Natural killer cell (primary cell): ENCODE measurements at regions not wholly inside any gene's neighbourhood (a gene's known extent, or its start where the extent isn't known, plus 50 kb on each side); places are given as distances from the start of the nearest gene placed in this dataset.

Experiments used
- ATAC-seq, 3 donors: fragments of 150-1000 bp in 2 of 3; fragments of 200-7000 bp in 1 of 3; cut with Tn5 transposase; 1 replicate in 1 of 3; 2 replicates in 2 of 3; pipeline ENCODE4 v1.10.0; 2021; ENCODE audit warnings: mild to moderate bottlenecking in 2 of 3, moderate library complexity in 2 of 3
- DNase-seq, 2 donors: peaks; one replicate each; pipeline versions ENCODE4 v3.0.0 to v3.0.0-alpha.2; 2013 to 2021; ENCODE audit warnings: mixed read lengths in 1 of 2
- H3K27ac ChIP-seq: one replicate; pipeline ENCODE4 v1.5.1; 2013; ENCODE audit warnings: mild to moderate bottlenecking, low read length
- H3K27me3 ChIP-seq: one replicate; pipeline ENCODE4 v1.6.1; 2013; ENCODE audit warnings: low read length; ENCODE audit not compliant: control insufficient read depth, insufficient read depth
- H3K36me3 ChIP-seq: one replicate; pipeline ENCODE4 v1.6.1; 2013; ENCODE audit warnings: low read length; ENCODE audit not compliant: control insufficient read depth, insufficient read depth
- H3K4me1 ChIP-seq: one replicate; pipeline ENCODE4 v1.6.1; 2013; ENCODE audit warnings: low read length; ENCODE audit not compliant: control insufficient read depth, insufficient read depth
- H3K4me3 ChIP-seq: one replicate; pipeline ENCODE4 v1.5.1; 2013; ENCODE audit warnings: low read length
- H3K9me3 ChIP-seq: one replicate; pipeline ENCODE4 v1.6.1; 2013; ENCODE audit warnings: low read length; ENCODE audit not compliant: control insufficient read depth, insufficient read depth
- H3K27ac Mint-ChIP-seq, 2 donors: one replicate each; pipeline ENCODE4 v1.8.0; 2022; ENCODE audit warnings: mild to moderate bottlenecking in 2 of 2, mixed read lengths in 2 of 2, moderate library complexity in 1 of 2
- H3K27me3 Mint-ChIP-seq, 2 donors: one replicate each; pipeline ENCODE4 v1.8.0; 2022; ENCODE audit warnings: low read depth in 2 of 2, mixed read lengths in 2 of 2
- H3K36me3 Mint-ChIP-seq: one replicate; pipeline ENCODE4 v1.8.0; 2022; ENCODE audit warnings: mixed read lengths
- H3K4me1 Mint-ChIP-seq, 2 donors: one replicate each; pipeline ENCODE4 v1.8.0; 2022; ENCODE audit warnings: mixed read lengths in 2 of 2
- H3K4me3 Mint-ChIP-seq: one replicate; pipeline ENCODE4 v1.8.0; 2022; ENCODE audit warnings: mild to moderate bottlenecking, moderate library complexity, mixed read lengths
- H3K9me3 Mint-ChIP-seq, 2 donors: one replicate each; pipeline ENCODE4 v1.8.0; 2022; ENCODE audit warnings: mixed read lengths in 2 of 2
- WGBS: methylation state at CpG from one replicate; pipeline ENCODE4 v1.1.7; 2013; ENCODE audit warnings: missing lambda C conversion rate; ENCODE audit not compliant: insufficient coverage; 5-methylcytosine and 5-hydroxymethylcytosine counted together
- intact Hi-C: fragments of 100-400 bp; cut with micrococcal nuclease; formaldehyde crosslinking; loops from one replicate; pipeline ENCODE4 v1.14.2; 2022
- TF ChIP-seq, protein P1 (sequence below): fragments of 200-600 bp; IDR thresholded peaks from one replicate; pipeline ENCODE4 v1.8.0; 2022; ENCODE audit warnings: antibody characterized with exemption

DNA sequence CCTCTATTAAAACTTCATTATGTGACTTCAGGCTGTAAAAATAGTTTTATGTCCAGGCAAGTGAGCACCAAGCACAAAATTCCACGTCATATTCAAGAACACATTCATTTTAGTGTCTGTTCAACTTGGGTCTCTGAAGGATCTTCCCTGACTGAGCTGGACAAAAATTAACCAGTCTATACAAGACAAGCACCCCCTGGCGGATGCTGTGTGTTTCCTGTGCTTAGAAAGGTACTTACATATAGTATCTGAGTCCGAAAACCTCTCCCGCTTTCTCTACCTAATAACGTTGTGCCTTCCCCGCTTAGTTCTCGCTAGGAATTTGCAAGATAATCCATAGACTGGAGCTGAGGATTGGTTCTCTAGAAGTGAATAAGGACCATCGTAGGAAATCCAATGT, 2214.5 kb upstream of the TENM3 start:
- Mint-ChIP-seq H3K27ac (no peak overlapping the region), H3K4me1 (no peaks in the 10 kb centered on the region), H3K4me3 (no peak overlapping the region), H3K27me3 (no peaks in the 10 kb centered on the region), H3K9me3 (peaks cover 2% of the 10 kb centered on the region in 2 donors), H3K36me3 (no peaks in the 10 kb centered on the region)
- DNase-seq = no peak
- ATAC-seq = no peak
- Histone ChIP-seq H3K27ac (no peak overlapping the region), H3K27me3 (no peaks in the 10 kb centered on the region), H3K36me3 (no peaks in the 10 kb centered on the region), H3K4me1 (no peaks in the 10 kb centered on the region), H3K4me3 (no peak overlapping the region), H3K9me3 (no peaks in the 10 kb centered on the region)
- TF ChIP-seq, protein P1, sequence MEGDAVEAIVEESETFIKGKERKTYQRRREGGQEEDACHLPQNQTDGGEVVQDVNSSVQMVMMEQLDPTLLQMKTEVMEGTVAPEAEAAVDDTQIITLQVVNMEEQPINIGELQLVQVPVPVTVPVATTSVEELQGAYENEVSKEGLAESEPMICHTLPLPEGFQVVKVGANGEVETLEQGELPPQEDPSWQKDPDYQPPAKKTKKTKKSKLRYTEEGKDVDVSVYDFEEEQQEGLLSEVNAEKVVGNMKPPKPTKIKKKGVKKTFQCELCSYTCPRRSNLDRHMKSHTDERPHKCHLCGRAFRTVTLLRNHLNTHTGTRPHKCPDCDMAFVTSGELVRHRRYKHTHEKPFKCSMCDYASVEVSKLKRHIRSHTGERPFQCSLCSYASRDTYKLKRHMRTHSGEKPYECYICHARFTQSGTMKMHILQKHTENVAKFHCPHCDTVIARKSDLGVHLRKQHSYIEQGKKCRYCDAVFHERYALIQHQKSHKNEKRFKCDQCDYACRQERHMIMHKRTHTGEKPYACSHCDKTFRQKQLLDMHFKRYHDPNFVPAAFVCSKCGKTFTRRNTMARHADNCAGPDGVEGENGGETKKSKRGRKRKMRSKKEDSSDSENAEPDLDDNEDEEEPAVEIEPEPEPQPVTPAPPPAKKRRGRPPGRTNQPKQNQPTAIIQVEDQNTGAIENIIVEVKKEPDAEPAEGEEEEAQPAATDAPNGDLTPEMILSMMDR = no peak
- WGBS = 63% methylated on average over 7 of the region's 8 CpGs
- intact Hi-C loops = no loop called here

DNA sequence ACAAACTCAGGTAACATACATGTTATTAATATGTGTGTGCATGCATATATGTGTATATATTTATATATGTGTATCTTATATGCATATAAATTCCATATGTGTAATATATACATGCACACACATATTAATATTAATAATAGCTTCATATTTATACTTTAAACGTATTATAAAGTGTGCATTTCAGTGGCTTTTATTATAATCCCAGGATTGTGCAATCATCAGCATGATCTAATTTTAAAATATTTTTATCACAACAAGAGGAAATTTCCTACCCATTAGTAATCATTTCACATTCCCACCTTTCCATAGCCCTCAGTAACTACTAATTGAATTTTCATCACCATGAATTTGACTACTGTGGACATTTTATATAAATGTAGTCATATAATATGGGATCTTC, 2211.9 kb upstream of the TENM3 start:
- Histone ChIP-seq H3K36me3 (no peaks in the 10 kb centered on the region), H3K27ac (no peak overlapping the region), H3K9me3 (no peaks in the 10 kb centered on the region), H3K27me3 (no peaks in the 10 kb centered on the region), H3K4me3 (no peak overlapping the region), H3K4me1 (no peaks in the 10 kb centered on the region)
- Mint-ChIP-seq H3K36me3 (no peaks in the 10 kb centered on the region), H3K27ac (no peak overlapping the region), H3K4me3 (no peak overlapping the region), H3K4me1 (no peaks in the 10 kb centered on the region), H3K27me3 (no peaks in the 10 kb centered on the region), H3K9me3 (peaks cover 6 to 8% of the 10 kb centered on the region in 2 donors)
- ATAC-seq = no peak
- no peak for DNase-seq
- intact Hi-C loops = no loop called here
- WGBS = no CpG with 5 or more reads among the region's 1 CpG
- TF ChIP-seq, protein P1 = no peak

DNA sequence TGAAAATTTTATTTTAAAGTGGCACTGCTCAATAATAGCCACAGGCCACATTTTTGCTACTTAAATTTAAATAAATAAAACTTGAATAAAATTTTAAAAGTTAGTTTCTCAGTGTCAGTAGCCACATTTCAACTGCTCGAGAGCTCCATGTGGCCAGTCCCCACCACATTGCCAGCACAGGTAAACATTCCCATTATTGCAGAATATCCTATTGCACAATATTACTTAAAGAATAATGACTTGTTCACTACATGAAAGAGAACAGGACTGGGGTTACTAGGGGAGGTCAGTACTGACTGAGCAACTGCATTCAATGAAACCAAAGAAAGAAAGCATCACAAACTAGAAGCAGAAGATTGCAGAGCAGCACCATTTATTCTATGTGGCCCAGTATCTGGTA, 2201.6 kb upstream of the TENM3 start:
- WGBS = 100% methylated on average over 1 of the region's 1 CpG

DNA sequence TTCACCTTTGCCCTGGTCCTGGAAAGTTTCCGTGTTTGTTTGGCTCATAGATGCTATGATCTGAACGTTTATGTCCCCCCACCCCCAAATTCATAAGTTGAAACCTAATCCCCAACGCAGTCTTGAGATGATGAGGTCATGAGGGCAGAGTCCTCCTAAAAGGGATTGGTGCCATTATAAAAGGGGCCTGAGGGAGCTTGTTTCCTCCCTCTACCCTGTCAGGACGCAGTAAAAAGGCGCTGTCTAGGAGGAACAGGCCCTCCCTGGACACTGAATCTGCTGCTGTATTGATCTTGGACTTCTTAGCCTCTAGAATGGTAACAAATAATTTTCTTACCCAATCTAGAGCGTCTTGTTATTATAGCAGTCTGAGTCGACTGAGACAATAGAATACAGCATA, 2190.6 kb upstream of the TENM3 start:
- H3K36me3 Mint-ChIP-seq = peaks cover 8% of the 10 kb centered on the region
- H3K4me3 Mint-ChIP-seq = no peak overlapping the region
- H3K27me3 Mint-ChIP-seq = peaks cover 10 to 11% of the 10 kb centered on the region in 2 donors
- Histone ChIP-seq H3K27ac (no peak overlapping the region), H3K36me3 (no peaks in the 10 kb centered on the region), H3K9me3 (peaks cover under 1% of the 10 kb centered on the region), H3K4me3 (no peak overlapping the region), H3K27me3 (no peaks in the 10 kb centered on the region), H3K4me1 (no peaks in the 10 kb centered on the region)
- no peak overlapping the region for H3K27ac Mint-ChIP-seq
- no peak for DNase-seq
- 69% methylated on average over 5 of the region's 7 CpGs for WGBS
- H3K9me3 Mint-ChIP-seq = peaks cover 0 to 8% of the 10 kb centered on the region in 2 donors
- TF ChIP-seq, protein P1 = no peak
- no peaks in the 10 kb centered on the region for H3K4me1 Mint-ChIP-seq
- ATAC-seq = no peak
- intact Hi-C loops = no loop called here

More for the DNA sequence above, 2201.6 kb upstream of the TENM3 start:
- Histone ChIP-seq H3K36me3 (no peaks in the 10 kb centered on the region), H3K4me1 (no peaks in the 10 kb centered on the region), H3K4me3 (no peak overlapping the region), H3K27me3 (no peaks in the 10 kb centered on the region), H3K9me3 (no peaks in the 10 kb centered on the region), H3K27ac (no peak overlapping the region)
- Mint-ChIP-seq H3K36me3 (peaks cover 6% of the 10 kb centered on the region), H3K4me1 (no peaks in the 10 kb centered on the region), H3K4me3 (no peak overlapping the region), H3K27me3 (no peaks in the 10 kb centered on the region), H3K9me3 (peaks cover 9 to 18% of the 10 kb centered on the region in 2 donors), H3K27ac (no peak overlapping the region)
- TF ChIP-seq, protein P1 = no peak
- DNase-seq (no peak), ATAC-seq (no peak)
- intact Hi-C loops = no loop called here
